ENCODE measurements at regions not wholly inside any gene's neighbourhood (a gene's known extent, or its start where the extent isn't known, plus 50 kb on each side); places are given as distances from the start of the nearest gene placed in this dataset.

GRCh38 chr20:58020656-58021454 is 207.6 kb downstream of the ANKRD60 start:
- H3K9me3 ChIP-seq (ENCODE audit: low read length): no peaks in the 10 kb centered on the region
- H4K20me1 ChIP-seq (ENCODE audit: insufficient read depth, low read length): no peaks in the 10 kb centered on the region
- no peak overlapping the region for H3K4me2 ChIP-seq (ENCODE audit: low read length)
- H3K4me3 ChIP-seq (ENCODE audit: low read depth, low read length, poor library complexity, severe bottlenecking): no peak overlapping the region
- H2AFZ ChIP-seq (ENCODE audit: low read length): no peak overlapping the region
- H3K36me3 ChIP-seq (ENCODE audit: insufficient read depth, low read length): no peaks in the 10 kb centered on the region
- H3F3A ChIP-seq (ENCODE audit: insufficient read depth, low read length): no peaks in the 10 kb centered on the region
- no peaks in the 10 kb centered on the region for H3K79me2 ChIP-seq (ENCODE audit: insufficient read depth, low read length)
- H3K27me3 ChIP-seq (ENCODE audit: insufficient read depth, low read length): no peaks in the 10 kb centered on the region
- H3K9me2 ChIP-seq (ENCODE audit: low read depth, low read length): no peaks in the 10 kb centered on the region
- TF ChIP-seq CTCF (IDR thresholded peaks at IDR 0.05; ENCODE audit: low read length): no peak
- H3K9ac ChIP-seq (ENCODE audit: low read length): no peak overlapping the region
- H3K27ac ChIP-seq (ENCODE audit: low read depth, low read length, poor library complexity, severe bottlenecking): no peak overlapping the region
- no peaks in the 10 kb centered on the region for H3K4me1 ChIP-seq (ENCODE audit: insufficient read depth, low read length, severe bottlenecking)

GRCh38 chr20:58019850-58020625 is 208.4 kb downstream of the ANKRD60 start:
- no peak overlapping the region for H3K27ac ChIP-seq (ENCODE audit: low read depth, low read length, poor library complexity, severe bottlenecking)
- no peaks in the 10 kb centered on the region for H3F3A ChIP-seq (ENCODE audit: insufficient read depth, low read length)
- H3K27me3 ChIP-seq (ENCODE audit: insufficient read depth, low read length): no peaks in the 10 kb centered on the region
- H3K79me2 ChIP-seq (ENCODE audit: insufficient read depth, low read length): no peaks in the 10 kb centered on the region
- H3K4me3 ChIP-seq (ENCODE audit: low read depth, low read length, poor library complexity, severe bottlenecking): no peak overlapping the region
- no peak for TF ChIP-seq CTCF (IDR thresholded peaks at IDR 0.05; ENCODE audit: low read length)
- no peak for TF ChIP-seq EZH2 (IDR thresholded peaks at IDR 0.05; ENCODE audit: borderline replicate concordance, low read length)
- no peak overlapping the region for H2AFZ ChIP-seq (ENCODE audit: low read length)
- H4K20me1 ChIP-seq (ENCODE audit: insufficient read depth, low read length): no peaks in the 10 kb centered on the region
- H3K9me3 ChIP-seq (ENCODE audit: low read length): no peaks in the 10 kb centered on the region
- H3K9ac ChIP-seq (ENCODE audit: low read length): no peak overlapping the region
- H3K9me2 ChIP-seq (ENCODE audit: low read depth, low read length): no peaks in the 10 kb centered on the region
- H3K4me1 ChIP-seq (ENCODE audit: insufficient read depth, low read length, severe bottlenecking): no peaks in the 10 kb centered on the region
- no peaks in the 10 kb centered on the region for H3K36me3 ChIP-seq (ENCODE audit: insufficient read depth, low read length)
- H3K4me2 ChIP-seq (ENCODE audit: low read length): no peak overlapping the region

- no peak overlapping the region for H3K4me2 ChIP-seq (ENCODE audit: low read length)
These were observed 209.2 kb downstream of the ANKRD60 start for GRCh38 chr20:58019027-58019849.

More at GRCh38 chr20:58019027-58019849, 209.2 kb downstream of the ANKRD60 start:
- no peaks in the 10 kb centered on the region for H3K36me3 ChIP-seq (ENCODE audit: insufficient read depth, low read length)
- no peaks in the 10 kb centered on the region for H3K27me3 ChIP-seq (ENCODE audit: insufficient read depth, low read length)
- no peaks in the 10 kb centered on the region for H3K9me3 ChIP-seq (ENCODE audit: low read length)
- H3K4me1 ChIP-seq (ENCODE audit: insufficient read depth, low read length, severe bottlenecking): no peaks in the 10 kb centered on the region
- H3K27ac ChIP-seq (ENCODE audit: low read depth, low read length, poor library complexity, severe bottlenecking): no peak overlapping the region
- no peaks in the 10 kb centered on the region for H3K79me2 ChIP-seq (ENCODE audit: insufficient read depth, low read length)
- H3K9me2 ChIP-seq (ENCODE audit: low read depth, low read length): no peaks in the 10 kb centered on the region
- no peak overlapping the region for H3K9ac ChIP-seq (ENCODE audit: low read length)
- H3F3A ChIP-seq (ENCODE audit: insufficient read depth, low read length): no peaks in the 10 kb centered on the region
- H4K20me1 ChIP-seq (ENCODE audit: insufficient read depth, low read length): no peaks in the 10 kb centered on the region
- no peak overlapping the region for H2AFZ ChIP-seq (ENCODE audit: low read length)
- no peak overlapping the region for H3K4me3 ChIP-seq (ENCODE audit: low read depth, low read length, poor library complexity, severe bottlenecking)
- TF ChIP-seq EZH2 (IDR thresholded peaks at IDR 0.05; ENCODE audit: borderline replicate concordance, low read length) (no peak), CTCF (IDR thresholded peaks at IDR 0.05; ENCODE audit: low read length) (no peak)

Measured in OCI-LY1 (cell line).